VCaP (cell line): ENCODE measurements at regions not wholly inside any gene's neighbourhood (a gene's known extent, or its start where the extent isn't known, plus 50 kb on each side); places are given as distances from the start of the nearest gene placed in this dataset.

Experiments
- H3K27ac ChIP-seq: fragments of 450-650 bp; 2 replicates; pipeline ENCODE4 v1.5.1; 2017
- TF ChIP-seq, protein P1 (sequence below): fragments of 450-650 bp; conservative IDR thresholded peaks from 2 replicates; pipeline ENCODE4 v1.5.1; 2017; ENCODE audit warnings: mild to moderate bottlenecking, moderate library complexity

- no peak overlapping the region for H3K27ac ChIP-seq
- TF ChIP-seq, protein P1, sequence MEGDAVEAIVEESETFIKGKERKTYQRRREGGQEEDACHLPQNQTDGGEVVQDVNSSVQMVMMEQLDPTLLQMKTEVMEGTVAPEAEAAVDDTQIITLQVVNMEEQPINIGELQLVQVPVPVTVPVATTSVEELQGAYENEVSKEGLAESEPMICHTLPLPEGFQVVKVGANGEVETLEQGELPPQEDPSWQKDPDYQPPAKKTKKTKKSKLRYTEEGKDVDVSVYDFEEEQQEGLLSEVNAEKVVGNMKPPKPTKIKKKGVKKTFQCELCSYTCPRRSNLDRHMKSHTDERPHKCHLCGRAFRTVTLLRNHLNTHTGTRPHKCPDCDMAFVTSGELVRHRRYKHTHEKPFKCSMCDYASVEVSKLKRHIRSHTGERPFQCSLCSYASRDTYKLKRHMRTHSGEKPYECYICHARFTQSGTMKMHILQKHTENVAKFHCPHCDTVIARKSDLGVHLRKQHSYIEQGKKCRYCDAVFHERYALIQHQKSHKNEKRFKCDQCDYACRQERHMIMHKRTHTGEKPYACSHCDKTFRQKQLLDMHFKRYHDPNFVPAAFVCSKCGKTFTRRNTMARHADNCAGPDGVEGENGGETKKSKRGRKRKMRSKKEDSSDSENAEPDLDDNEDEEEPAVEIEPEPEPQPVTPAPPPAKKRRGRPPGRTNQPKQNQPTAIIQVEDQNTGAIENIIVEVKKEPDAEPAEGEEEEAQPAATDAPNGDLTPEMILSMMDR: no peak
Observed at GRCh38 chr17:12429116-12429515, 236.6 kb upstream of the MYOCD start.

GRCh38 chr17:12431188-12431587, 234.5 kb upstream of the MYOCD start:
- no peak overlapping the region for H3K27ac ChIP-seq
- TF ChIP-seq, protein P1: no peak

DNA sequence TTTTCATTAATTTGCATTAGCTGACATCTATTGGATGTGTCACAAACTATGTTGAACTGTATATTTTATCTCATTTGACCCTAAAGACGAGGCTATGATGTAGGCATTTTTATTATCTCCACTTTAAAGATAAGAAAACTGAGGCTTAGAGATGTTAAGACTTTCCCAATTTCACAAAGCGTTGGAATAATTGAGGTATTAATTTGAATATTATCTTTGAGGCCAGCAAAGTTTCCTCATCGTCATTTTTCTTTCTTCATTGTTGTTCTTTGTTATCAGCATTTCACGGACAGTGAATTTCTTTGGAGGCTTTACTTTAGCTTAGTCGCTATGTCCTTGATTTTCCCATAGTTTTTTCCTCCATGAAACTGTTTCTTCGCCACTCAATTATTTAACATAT, 227.5 kb upstream of the MYOCD start:
- TF ChIP-seq, protein P1: no peak

GRCh38 chr17:12438813-12439586, 226.7 kb upstream of the MYOCD start:
- no peak overlapping the region for H3K27ac ChIP-seq
- TF ChIP-seq, protein P1: no peak

More for the DNA sequence above, 227.5 kb upstream of the MYOCD start:
- no peak overlapping the region for H3K27ac ChIP-seq

GRCh38 chr17:12445331-12445730, 220.4 kb upstream of the MYOCD start:
- TF ChIP-seq, protein P1: no peak
- no peak overlapping the region for H3K27ac ChIP-seq

GRCh38 chr17:12457493-12457892, 208.2 kb upstream of the MYOCD start:
- TF ChIP-seq, protein P1: no peak
- H3K27ac ChIP-seq: no peak overlapping the region

- H3K27ac ChIP-seq: no peak overlapping the region
- TF ChIP-seq, protein P1: no peak
Observed at GRCh38 chr17:12459736-12460135, 206.0 kb upstream of the MYOCD start.
